IMR-90 (cell line): ENCODE measurements at regions not wholly inside any gene's neighbourhood (a gene's known extent, or its start where the extent isn't known, plus 50 kb on each side); places are given as distances from the start of the nearest gene placed in this dataset.

Experiments used
- ATAC-seq: fragments of 200-7000 bp; cut with Tn5 transposase; 2 replicates; pipeline ENCODE4 v1.9.1; 2020; ENCODE audit warnings: low read depth, mild to moderate bottlenecking, moderate library complexity
- BruUV-seq: library from RNA; stranded (reverse); fragments of 400-500 nt; replicated peaks from 2 replicates; lab custom pipeline; 2021; lab: Mats Ljungman, UMichigan
- CTCF ChIA-PET: fragments of 300-600 bp; formaldehyde crosslinking; extraction: SDS; loops from one replicate; lab custom pipeline; 2021; ENCODE audit warnings: antibody characterized with exemption; lab: Yijun Ruan, JAX
- POLR2A ChIA-PET: fragments of 300-600 bp; sonication (Branson Sonifier 250); formaldehyde crosslinking; loops from one replicate; lab custom pipeline; 2022; ENCODE audit warnings: antibody characterized with exemption; ENCODE audit not compliant: unreplicated experiment; lab: Charles Lee
- DNase-seq: peaks from one replicate; pipeline ENCODE4 v3.0.0; 2013
- H2AFZ ChIP-seq: replicated peaks from 2 replicates; pipeline ENCODE3; 2013; ENCODE audit warnings: low read length, mild to moderate bottlenecking; ENCODE audit not compliant: poor library complexity
- H2AK5ac ChIP-seq: 2 replicates; pipeline ENCODE4 v1.6.1; 2013; ENCODE audit warnings: low read depth, low read length, inconsistent platforms
- H2AK9ac ChIP-seq: replicated peaks from 2 replicates; pipeline ENCODE3; 2013; ENCODE audit warnings: mild to moderate bottlenecking, low read depth, low read length, moderate library complexity; ENCODE audit not compliant: poor library complexity
- H2BK120ac ChIP-seq: 2 replicates; pipeline ENCODE4 v1.6.1; 2013; ENCODE audit warnings: low read depth, low read length, inconsistent platforms
- H2BK15ac ChIP-seq: 3 replicates; pipeline ENCODE4 v1.6.1; 2013; ENCODE audit warnings: low read depth, low read length, inconsistent platforms
- H2BK20ac ChIP-seq: 2 replicates; pipeline ENCODE4 v1.6.1; 2013; ENCODE audit warnings: low read depth, mild to moderate bottlenecking, inconsistent platforms, low read length, moderate library complexity
- H2BK5ac ChIP-seq: 2 replicates; pipeline ENCODE4 v1.6.1; 2013; ENCODE audit warnings: mild to moderate bottlenecking, low read depth, low read length, inconsistent platforms; ENCODE audit not compliant: poor library complexity, severe bottlenecking
- H3K14ac ChIP-seq: replicated peaks from 2 replicates; pipeline ENCODE4 v1.6.1; 2013; ENCODE audit warnings: low read depth, low read length, inconsistent platforms
- H3K18ac ChIP-seq: 2 replicates; pipeline ENCODE4 v1.6.1; 2013; ENCODE audit warnings: low read depth, low read length, control low read depth
- H3K23ac ChIP-seq: 2 replicates; pipeline ENCODE4 v1.6.1; 2013; ENCODE audit warnings: low read depth, low read length, inconsistent platforms
- H3K27ac ChIP-seq: 2 replicates; pipeline ENCODE4 v1.5.1; 2013; ENCODE audit warnings: mild to moderate bottlenecking, control low read depth, low read length; ENCODE audit not compliant: insufficient read depth
- H3K27me3 ChIP-seq: 2 replicates; pipeline ENCODE4 v1.6.1; 2013; ENCODE audit warnings: low read length; ENCODE audit not compliant: control insufficient read depth, insufficient read depth
- H3K36me3 ChIP-seq: 2 replicates; pipeline ENCODE4 v1.6.1; 2013; ENCODE audit warnings: low read length, mixed read lengths; ENCODE audit not compliant: control insufficient read depth, insufficient read depth
- H3K4ac ChIP-seq: 2 replicates; pipeline ENCODE4 v1.6.1; 2013; ENCODE audit warnings: low read depth, low read length, inconsistent platforms
- H3K4me1 ChIP-seq: 2 replicates; pipeline ENCODE4 v1.6.1; 2013; ENCODE audit warnings: low read length, mixed read lengths; ENCODE audit not compliant: control insufficient read depth, insufficient read depth
- H3K4me2 ChIP-seq: 2 replicates; pipeline ENCODE4 v1.6.1; 2013; ENCODE audit warnings: low read depth, mild to moderate bottlenecking, control low read depth, low read length, moderate library complexity
- H3K4me3 ChIP-seq: 2 replicates; pipeline ENCODE4 v1.5.1; 2013; ENCODE audit warnings: low read depth, mild to moderate bottlenecking, control low read depth, low read length, moderate library complexity; ENCODE audit not compliant: insufficient read depth
- H3K56ac ChIP-seq: 2 replicates; pipeline ENCODE4 v1.6.1; 2013; ENCODE audit warnings: low read length, inconsistent platforms; ENCODE audit not compliant: insufficient read depth; ENCODE audit errors: extremely low read depth
- H3K79me1 ChIP-seq, 2 experiments: 2 replicates each; pipeline ENCODE4 v1.6.1; 2013; ENCODE audit warnings: low read length in 2 of 2, inconsistent platforms in 1 of 2, low read depth in 1 of 2
- H3K9ac ChIP-seq: 2 replicates; pipeline ENCODE4 v1.6.1; 2013; ENCODE audit warnings: low read depth, low read length, control low read depth
- H3K9me1 ChIP-seq: 2 replicates; pipeline ENCODE4 v1.6.1; 2013; ENCODE audit warnings: low read length, inconsistent platforms; ENCODE audit not compliant: insufficient read depth
- H3K9me3 ChIP-seq: 2 replicates; pipeline ENCODE4 v1.6.1; 2013; ENCODE audit warnings: low read length; ENCODE audit not compliant: control insufficient read depth, insufficient read depth
- H4K20me1 ChIP-seq: 2 replicates; pipeline ENCODE4 v1.6.1; 2013; ENCODE audit warnings: low read length, inconsistent platforms; ENCODE audit not compliant: insufficient read depth
- H4K5ac ChIP-seq: 2 replicates; pipeline ENCODE4 v1.6.1; 2013; ENCODE audit warnings: mild to moderate bottlenecking, low read depth, low read length, control low read depth
- H4K8ac ChIP-seq, 2 experiments: 2 replicates each; pipeline ENCODE4 v1.6.1; 2013; ENCODE audit warnings: low read depth in 2 of 2, low read length in 2 of 2, control low read depth in 1 of 2, inconsistent platforms in 1 of 2
- H4K91ac ChIP-seq: 2 replicates; pipeline ENCODE4 v1.6.1; 2013; ENCODE audit warnings: low read depth, low read length, inconsistent platforms; ENCODE audit not compliant: insufficient read depth
- BHLHE40 ChIP-seq: fragments of 150-350 bp; IDR thresholded peaks from 2 replicates; pipeline ENCODE4 v1.6.1; 2016; ENCODE audit warnings: mild to moderate bottlenecking, low read depth, low read length
- CEBPB ChIP-seq: IDR thresholded peaks from 2 replicates; pipeline ENCODE4 v1.6.1; 2012; ENCODE audit warnings: low read depth, low read length, improper control_type of control experiment
- CHD1 ChIP-seq: IDR thresholded peaks from 2 replicates; pipeline ENCODE4 v1.6.1; 2012; ENCODE audit warnings: low read depth, low read length, improper control_type of control experiment
- FOS ChIP-seq: fragments of 150-350 bp; IDR thresholded peaks from 2 replicates; pipeline ENCODE4 v1.6.1; 2016; ENCODE audit warnings: low read depth, low read length
- MAFK ChIP-seq: IDR thresholded peaks from 2 replicates; pipeline ENCODE4 v1.6.1; 2012; ENCODE audit warnings: low read depth, low read length, improper control_type of control experiment
- MXI1 ChIP-seq: IDR thresholded peaks from 2 replicates; pipeline ENCODE4 v1.6.1; 2012; ENCODE audit warnings: low read depth, mild to moderate bottlenecking, low read length, moderate library complexity, borderline replicate concordance
- NFE2L2 ChIP-seq: fragments of 150-350 bp; IDR thresholded peaks from 2 replicates; pipeline ENCODE4 v1.6.1; 2016; ENCODE audit warnings: low read depth, mild to moderate bottlenecking, low read length
- POLR2A ChIP-seq: IDR thresholded peaks from 2 replicates; pipeline ENCODE4 v1.6.1; 2012; ENCODE audit warnings: mild to moderate bottlenecking, low read depth, low read length
- RAD21 ChIP-seq: IDR thresholded peaks from 2 replicates; pipeline ENCODE4 v1.6.1; 2012; ENCODE audit warnings: low read length, improper control_type of control experiment
- RFX5 ChIP-seq: IDR thresholded peaks from 2 replicates; pipeline ENCODE4 v1.8.0; 2012; ENCODE audit warnings: low read depth, mild to moderate bottlenecking, low read length, moderate library complexity
- WGBS, 2 experiments: methylation state at CpG; one replicate each; pipeline versions ENCODE4 v1.1.5 to v1.1.7; 2013; ENCODE audit warnings: missing lambda C conversion rate in 2 of 2; ENCODE audit not compliant: insufficient read length in 1 of 2; ENCODE audit errors: extremely low coverage in 2 of 2; 5-methylcytosine and 5-hydroxymethylcytosine counted together
- dilution Hi-C: fragments of 300-500 bp; cut with HindIII; formaldehyde crosslinking; loops from one replicate; pipeline ENCODE4 v1.14.3; 2018; ENCODE audit warnings: low sequenced_read_pairs; ENCODE audit not compliant: unreplicated experiment
- in situ Hi-C: fragments of 300-500 bp; cut with MboI; formaldehyde crosslinking; loops from 3 replicates; pipeline ENCODE4 v1.14.3; 2019; ENCODE audit warnings: low sequenced_read_pairs, inconsistent platforms, mixed read lengths
- intact Hi-C: fragments of 100-400 bp; cut with micrococcal nuclease; formaldehyde crosslinking; loops from 2 replicates; pipeline ENCODE4 v1.10.0; 2022
- TF ChIP-seq, protein P1 (sequence below): fragments of 150-350 bp; IDR thresholded peaks from 2 replicates; pipeline ENCODE4 v1.6.1; 2016; ENCODE audit warnings: low read depth, mild to moderate bottlenecking, low read length, moderate library complexity, borderline replicate concordance
- TF ChIP-seq, protein P2 (sequence below): conservative IDR thresholded peaks from 2 replicates; pipeline ENCODE4 v1.5.1; 2012; ENCODE audit warnings: mild to moderate bottlenecking, low read depth, low read length, improper control_type of control experiment
- TF ChIP-seq, protein P3 (sequence below): fragments of 150-350 bp; IDR thresholded peaks from 2 replicates; pipeline ENCODE4 v1.6.1; 2017; ENCODE audit warnings: mild to moderate bottlenecking, antibody characterized with exemption, low read length, low read depth

DNA sequence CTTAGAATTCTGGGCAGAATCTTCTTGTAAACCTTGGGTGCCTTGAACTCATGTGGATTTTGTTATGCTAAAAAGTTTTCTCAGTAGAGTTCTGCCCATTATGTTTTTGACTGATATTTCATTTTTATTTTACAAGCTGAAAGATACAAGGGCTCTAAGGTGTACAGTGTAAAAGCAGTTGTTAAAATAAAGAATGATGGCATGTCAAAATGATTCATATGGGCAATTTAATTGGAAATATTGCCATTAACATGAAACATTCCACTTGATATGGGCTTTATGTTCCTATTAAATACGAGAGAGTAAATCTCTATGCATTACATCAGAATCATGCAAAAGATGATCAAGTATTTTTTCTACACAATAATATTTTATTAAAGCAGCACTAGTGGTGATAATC, 295.1 kb upstream of the ATP2B1 start (continued):
- TF ChIP-seq, protein P1, sequence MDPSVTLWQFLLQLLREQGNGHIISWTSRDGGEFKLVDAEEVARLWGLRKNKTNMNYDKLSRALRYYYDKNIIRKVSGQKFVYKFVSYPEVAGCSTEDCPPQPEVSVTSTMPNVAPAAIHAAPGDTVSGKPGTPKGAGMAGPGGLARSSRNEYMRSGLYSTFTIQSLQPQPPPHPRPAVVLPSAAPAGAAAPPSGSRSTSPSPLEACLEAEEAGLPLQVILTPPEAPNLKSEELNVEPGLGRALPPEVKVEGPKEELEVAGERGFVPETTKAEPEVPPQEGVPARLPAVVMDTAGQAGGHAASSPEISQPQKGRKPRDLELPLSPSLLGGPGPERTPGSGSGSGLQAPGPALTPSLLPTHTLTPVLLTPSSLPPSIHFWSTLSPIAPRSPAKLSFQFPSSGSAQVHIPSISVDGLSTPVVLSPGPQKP, result no peak
- TF ChIP-seq FOS, result no peak

DNA sequence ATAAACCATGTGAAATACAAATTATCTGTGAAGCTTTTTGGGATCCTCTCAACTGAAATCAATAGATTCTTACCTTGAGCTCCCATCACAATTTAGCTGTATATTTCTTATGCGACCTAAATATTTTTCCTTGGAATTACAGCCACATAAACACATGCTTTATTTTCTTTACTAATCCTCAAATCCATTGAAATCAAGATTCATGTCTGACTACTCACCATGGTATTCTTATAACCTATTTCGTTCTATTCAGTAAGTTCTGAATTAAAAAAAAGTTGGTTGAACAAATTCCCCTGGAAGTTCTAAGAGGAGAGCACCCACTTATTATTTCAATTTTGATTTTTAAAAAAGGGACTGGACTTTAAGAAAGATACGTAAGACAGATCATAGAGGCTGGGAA, 292.1 kb upstream of the ATP2B1 start:
- no peak overlapping the region for H2BK15ac ChIP-seq
- H3K4ac ChIP-seq, result no peak overlapping the region
- H3K9me3 ChIP-seq, result no peaks in the 10 kb centered on the region
- no peaks in the 10 kb centered on the region for H4K20me1 ChIP-seq
- H4K8ac ChIP-seq, result no peak overlapping the region
- no peak overlapping the region for H2AK5ac ChIP-seq
- BruUV-seq, result no TSS peak
- no peak overlapping the region for H2BK120ac ChIP-seq
- H3K14ac ChIP-seq, result no peak overlapping the region
- dilution Hi-C loops, result no loop called here
- intact Hi-C loops, result loop anchor here (5.0 kb wide), 1 partner anchor 293 kb away; the partner anchor contains the start of gene ATP2B1
- H2BK20ac ChIP-seq, result no peak overlapping the region
- H3K56ac ChIP-seq, result no peak overlapping the region
- H3K4me3 ChIP-seq, result no peak overlapping the region
- no peaks in the 10 kb centered on the region for H3K79me1 ChIP-seq
- H4K5ac ChIP-seq, result no peak overlapping the region
- ATAC-seq (no peak), DNase-seq (no peak)
- H3K36me3 ChIP-seq, result no peaks in the 10 kb centered on the region
- H3K23ac ChIP-seq, result no peak overlapping the region
- WGBS, 2 experiments, result no CpG with 5 or more reads among the region's 3 CpGs
- in situ Hi-C loops, result no loop called here
- no peak overlapping the region for H3K27ac ChIP-seq
- H3K9ac ChIP-seq, result no peak overlapping the region
- no peak overlapping the region; the same call in 1 of the 2 replicates for H3K18ac ChIP-seq
- ChIA-PET POLR2A (no interaction called here), CTCF (interaction anchor here (1.0 kb wide), 1 partner anchor 10 kb away, joined by 3 read pairs; no protein-coding TSS in a partner anchor)
- H3K4me1 ChIP-seq, result peaks cover 6% of the 10 kb centered on the region
- no peak overlapping the region for H2AK9ac ChIP-seq
- no peak overlapping the region for H3K4me2 ChIP-seq
- H4K91ac ChIP-seq, result no peak overlapping the region
- H2BK5ac ChIP-seq, result no peak overlapping the region
- no peak overlapping the region for H2AFZ ChIP-seq
- H3K9me1 ChIP-seq, result peaks cover 5% of the 10 kb centered on the region; the same call in 1 of the 2 replicates
- H3K27me3 ChIP-seq, result no peaks in the 10 kb centered on the region
- TF ChIP-seq BHLHE40 (no peak), MXI1 (no peak), MAFK (no peak), NFE2L2 (no peak), RFX5 (no peak), POLR2A (no peak), FOS (no peak), CEBPB (no peak), RAD21 (no peak), CHD1 (no peak)
- TF ChIP-seq, protein P1, result no peak
- TF ChIP-seq, protein P2, sequence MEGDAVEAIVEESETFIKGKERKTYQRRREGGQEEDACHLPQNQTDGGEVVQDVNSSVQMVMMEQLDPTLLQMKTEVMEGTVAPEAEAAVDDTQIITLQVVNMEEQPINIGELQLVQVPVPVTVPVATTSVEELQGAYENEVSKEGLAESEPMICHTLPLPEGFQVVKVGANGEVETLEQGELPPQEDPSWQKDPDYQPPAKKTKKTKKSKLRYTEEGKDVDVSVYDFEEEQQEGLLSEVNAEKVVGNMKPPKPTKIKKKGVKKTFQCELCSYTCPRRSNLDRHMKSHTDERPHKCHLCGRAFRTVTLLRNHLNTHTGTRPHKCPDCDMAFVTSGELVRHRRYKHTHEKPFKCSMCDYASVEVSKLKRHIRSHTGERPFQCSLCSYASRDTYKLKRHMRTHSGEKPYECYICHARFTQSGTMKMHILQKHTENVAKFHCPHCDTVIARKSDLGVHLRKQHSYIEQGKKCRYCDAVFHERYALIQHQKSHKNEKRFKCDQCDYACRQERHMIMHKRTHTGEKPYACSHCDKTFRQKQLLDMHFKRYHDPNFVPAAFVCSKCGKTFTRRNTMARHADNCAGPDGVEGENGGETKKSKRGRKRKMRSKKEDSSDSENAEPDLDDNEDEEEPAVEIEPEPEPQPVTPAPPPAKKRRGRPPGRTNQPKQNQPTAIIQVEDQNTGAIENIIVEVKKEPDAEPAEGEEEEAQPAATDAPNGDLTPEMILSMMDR, result no peak
- TF ChIP-seq, protein P3, sequence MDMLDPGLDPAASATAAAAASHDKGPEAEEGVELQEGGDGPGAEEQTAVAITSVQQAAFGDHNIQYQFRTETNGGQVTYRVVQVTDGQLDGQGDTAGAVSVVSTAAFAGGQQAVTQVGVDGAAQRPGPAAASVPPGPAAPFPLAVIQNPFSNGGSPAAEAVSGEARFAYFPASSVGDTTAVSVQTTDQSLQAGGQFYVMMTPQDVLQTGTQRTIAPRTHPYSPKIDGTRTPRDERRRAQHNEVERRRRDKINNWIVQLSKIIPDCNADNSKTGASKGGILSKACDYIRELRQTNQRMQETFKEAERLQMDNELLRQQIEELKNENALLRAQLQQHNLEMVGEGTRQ, result no peak
